HG03025 (cell line): ENCODE measurements at regions not wholly inside any gene's neighbourhood (a gene's known extent, or its start where the extent isn't known, plus 50 kb on each side); places are given as distances from the start of the nearest gene placed in this dataset.

Experiments used
- ATAC-seq: cut with Tn5 transposase; IDR thresholded peaks from one replicate; pipeline ENCODE4 v1.9.1; 2021; ENCODE audit warnings: mild to moderate bottlenecking, moderate library complexity; ENCODE audit not compliant: unreplicated experiment, low FRiP score

GRCh38 chr15:69987492-69988489, 109.9 kb downstream of the TLE3 start:
- no peak for ATAC-seq

GRCh38 chr15:69988541-69989225, 109.0 kb downstream of the TLE3 start:
- no peak for ATAC-seq

GRCh38 chr15:69990566-69991421, 106.9 kb downstream of the TLE3 start:
- ATAC-seq = no peak

- no peak for ATAC-seq
These were observed 106.2 kb downstream of the TLE3 start for GRCh38 chr15:69991551-69991980.

- no peak for ATAC-seq
These were observed 105.4 kb downstream of the TLE3 start for GRCh38 chr15:69992348-69992747.

GRCh38 chr15:69994429-69995205, 103.1 kb downstream of the TLE3 start:
- ATAC-seq = no peak

- ATAC-seq = no peak
These were observed 101.2 kb downstream of the TLE3 start for GRCh38 chr15:69996321-69997160.

GRCh38 chr15:69997161-69997485, 100.6 kb downstream of the TLE3 start:
- ATAC-seq = no peak
